Skeletal muscle tissue (tissue), 3 donors: ENCODE measurements at regions not wholly inside any gene's neighbourhood (a gene's known extent, or its start where the extent isn't known, plus 50 kb on each side); places are given as distances from the start of the nearest gene placed in this dataset.

Experiments used
- H3K27ac ChIP-seq: one replicate; pipeline ENCODE4 v1.7.0; 2013; ENCODE audit warnings: mild to moderate bottlenecking, low read depth, low read length, inconsistent platforms
- H3K27me3 ChIP-seq, 3 donors: one replicate each; pipeline ENCODE4 v1.7.0; 2013; ENCODE audit warnings: low read length in 3 of 3; ENCODE audit not compliant: control insufficient read depth in 3 of 3, insufficient read depth in 3 of 3
- H3K36me3 ChIP-seq, 3 donors: one replicate each; pipeline ENCODE4 v1.7.0; 2013; ENCODE audit warnings: low read length in 3 of 3; ENCODE audit not compliant: control insufficient read depth in 3 of 3, insufficient read depth in 3 of 3
- H3K4me1 ChIP-seq, 3 donors: one replicate each; pipeline ENCODE4 v1.7.0; 2013; ENCODE audit warnings: low read length in 3 of 3, mild to moderate bottlenecking in 3 of 3; ENCODE audit not compliant: control insufficient read depth in 3 of 3, insufficient read depth in 3 of 3
- H3K4me3 ChIP-seq, 3 donors: one replicate each; pipeline ENCODE4 v1.7.0; 2013; ENCODE audit warnings: low read length in 3 of 3
- H3K9ac ChIP-seq, 3 donors: one replicate each; pipeline ENCODE4 v1.7.0; 2013; ENCODE audit warnings: low read length in 3 of 3, mild to moderate bottlenecking in 3 of 3, moderate library complexity in 2 of 3, low read depth in 1 of 3
- H3K9me3 ChIP-seq, 3 donors: one replicate each; pipeline ENCODE4 v1.7.0; 2013; ENCODE audit warnings: low read length in 3 of 3; ENCODE audit not compliant: control insufficient read depth in 3 of 3
- donor health status: Osteomylitis.

GRCh38 chr1:56265216-56265615, 314.1 kb downstream of the PLPP3 start:
- Histone ChIP-seq H3K4me1 (no peaks in the 10 kb centered on the region), H3K36me3 (no peaks in the 10 kb centered on the region), H3K4me3 (no peak overlapping the region), H3K27me3 (no peaks in the 10 kb centered on the region), H3K27ac (no peak overlapping the region), H3K9ac (no peak overlapping the region), H3K9me3 (peaks cover 0 to 2% (median 0%) of the 10 kb centered on the region in 3 donors)

GRCh38 chr1:56263908-56264307, 315.5 kb downstream of the PLPP3 start:
- no peaks in the 10 kb centered on the region for H3K27me3 ChIP-seq
- peaks cover 3 to 9% (median 4%) of the 10 kb centered on the region in 3 donors for H3K4me1 ChIP-seq
- no peak overlapping the region for H3K9ac ChIP-seq
- H3K4me3 ChIP-seq, result no peak overlapping the region
- peaks cover 0 to 2% (median 0%) of the 10 kb centered on the region in 3 donors for H3K9me3 ChIP-seq
- H3K36me3 ChIP-seq, result no peaks in the 10 kb centered on the region
- no peak overlapping the region for H3K27ac ChIP-seq

GRCh38 chr1:56258371-56258770, 321.0 kb downstream of the PLPP3 start:
- H3K4me3 ChIP-seq, result peak overlapping the region; percentile 10 to 32 (median 14)
- H3K27ac ChIP-seq, result peak overlapping the region; percentile 84
- no peaks in the 10 kb centered on the region for H3K27me3 ChIP-seq
- H3K36me3 ChIP-seq, result no peaks in the 10 kb centered on the region
- peaks cover 0 to 2% (median 0%) of the 10 kb centered on the region in 3 donors for H3K9me3 ChIP-seq
- H3K9ac ChIP-seq, result peak overlapping the region in 1 of 3 donors; percentile 27
- H3K4me1 ChIP-seq, result peaks cover 37 to 46% (median 39%) of the 10 kb centered on the region in 3 donors

- H3K9ac ChIP-seq, result no peak overlapping the region
- peaks cover 37 to 46% (median 39%) of the 10 kb centered on the region in 3 donors for H3K4me1 ChIP-seq
- H3K4me3 ChIP-seq, result peak overlapping the region in 2 of 3 donors; percentile 10 to 32
- peaks cover 0 to 2% (median 0%) of the 10 kb centered on the region in 3 donors for H3K9me3 ChIP-seq
- peak overlapping the region; percentile 84 for H3K27ac ChIP-seq
- no peaks in the 10 kb centered on the region for H3K36me3 ChIP-seq
- H3K27me3 ChIP-seq, result no peaks in the 10 kb centered on the region
These were observed 321.6 kb downstream of the PLPP3 start for GRCh38 chr1:56257726-56258125.

GRCh38 chr1:56256153-56257000, 323.0 kb downstream of the PLPP3 start:
- Histone ChIP-seq H3K9me3 (peaks cover 0 to 2% (median 0%) of the 10 kb centered on the region in 3 donors), H3K27me3 (no peaks in the 10 kb centered on the region), H3K4me3 (no peak overlapping the region), H3K4me1 (peaks cover 37 to 46% (median 39%) of the 10 kb centered on the region in 3 donors), H3K36me3 (no peaks in the 10 kb centered on the region), H3K27ac (no peak overlapping the region), H3K9ac (no peak overlapping the region)

- peak overlapping the region; percentile 25 for H3K27ac ChIP-seq
- H3K4me3 ChIP-seq, result no peak overlapping the region
- H3K9ac ChIP-seq, result peak overlapping the region in 1 of 3 donors; percentile 47
- H3K27me3 ChIP-seq, result no peaks in the 10 kb centered on the region
- peaks cover 37 to 46% (median 39%) of the 10 kb centered on the region in 3 donors for H3K4me1 ChIP-seq
- no peaks in the 10 kb centered on the region for H3K36me3 ChIP-seq
- peaks cover 0 to 2% (median 0%) of the 10 kb centered on the region in 3 donors for H3K9me3 ChIP-seq
These were observed 323.7 kb downstream of the PLPP3 start for GRCh38 chr1:56255516-56256152.

- Histone ChIP-seq H3K27me3 (no peaks in the 10 kb centered on the region), H3K4me1 (peaks cover 36 to 39% (median 38%) of the 10 kb centered on the region in 3 donors), H3K36me3 (no peaks in the 10 kb centered on the region), H3K27ac (no peak overlapping the region), H3K4me3 (no peak overlapping the region), H3K9me3 (no peaks in the 10 kb centered on the region), H3K9ac (no peak overlapping the region)
These were observed 325.2 kb downstream of the PLPP3 start for GRCh38 chr1:56254130-56254529.

- Histone ChIP-seq H3K9me3 (no peaks in the 10 kb centered on the region), H3K36me3 (no peaks in the 10 kb centered on the region), H3K4me1 (peaks cover 4 to 7% (median 6%) of the 10 kb centered on the region in 3 donors), H3K9ac (no peak overlapping the region), H3K4me3 (no peak overlapping the region), H3K27me3 (no peaks in the 10 kb centered on the region), H3K27ac (no peak overlapping the region)
These were observed 328.6 kb downstream of the PLPP3 start for GRCh38 chr1:56250809-56251208.

GRCh38 chr1:56249234-56249633, 330.1 kb downstream of the PLPP3 start:
- H3K9ac ChIP-seq, result no peak overlapping the region
- no peaks in the 10 kb centered on the region for H3K36me3 ChIP-seq
- H3K9me3 ChIP-seq, result no peaks in the 10 kb centered on the region
- no peaks in the 10 kb centered on the region for H3K27me3 ChIP-seq
- H3K4me3 ChIP-seq, result no peak overlapping the region
- H3K27ac ChIP-seq, result no peak overlapping the region
- H3K4me1 ChIP-seq, result no peaks in the 10 kb centered on the region

GRCh38 chr1:56248138-56248537, 331.2 kb downstream of the PLPP3 start:
- Histone ChIP-seq H3K4me3 (no peak overlapping the region), H3K9me3 (no peaks in the 10 kb centered on the region), H3K27ac (no peak overlapping the region), H3K36me3 (no peaks in the 10 kb centered on the region), H3K27me3 (no peaks in the 10 kb centered on the region), H3K4me1 (no peaks in the 10 kb centered on the region), H3K9ac (no peak overlapping the region)
